ENCODE measurements at regions not wholly inside any gene's neighbourhood (a gene's known extent, or its start where the extent isn't known, plus 50 kb on each side); places are given as distances from the start of the nearest gene placed in this dataset.

DNA sequence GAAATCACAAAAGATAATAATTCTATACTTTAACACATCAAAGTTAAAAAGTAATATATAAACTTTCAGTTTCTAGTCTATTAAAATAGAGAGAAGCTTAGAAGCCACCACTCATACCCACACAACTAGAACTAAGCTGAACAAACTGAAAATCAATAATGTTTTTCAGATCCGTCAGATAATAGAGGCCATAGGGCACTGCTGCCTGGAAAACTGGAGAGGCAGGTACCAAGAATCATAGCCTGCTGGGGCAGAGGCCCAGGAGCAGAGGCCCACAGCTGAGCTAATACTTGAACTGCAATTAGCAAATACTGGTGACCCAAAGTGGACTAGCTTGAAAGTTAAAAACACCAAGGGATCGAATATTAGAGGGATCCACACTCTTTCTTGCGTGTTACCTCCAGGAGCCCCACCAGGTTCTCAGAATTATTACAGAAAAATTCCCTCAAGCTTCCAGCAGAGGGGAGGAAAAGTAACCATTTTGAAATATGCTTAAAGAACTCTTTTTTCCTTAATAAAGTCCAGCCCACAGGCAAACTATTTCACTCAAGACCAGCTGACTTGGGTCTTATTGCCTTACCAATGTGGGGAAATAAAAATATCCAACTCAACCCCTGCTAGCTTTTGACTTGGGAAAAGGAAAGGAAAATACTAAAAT is 774.1 kb upstream of the IGFBP3 start:
- no peak for DNase-seq (ENCODE audit: low read depth, low spot score)
- H3K4me3 ChIP-seq (ENCODE audit: low read depth, low read length), result no peak overlapping the region
- CTCF ChIA-PET, result interaction anchor here (0.8 to 2.3 kb wide), 10 partner anchors 9 to 772 kb away, joined by 3 to 9 read pairs (median 3); no protein-coding TSS in a partner anchor
- TF ChIP-seq, protein P1, sequence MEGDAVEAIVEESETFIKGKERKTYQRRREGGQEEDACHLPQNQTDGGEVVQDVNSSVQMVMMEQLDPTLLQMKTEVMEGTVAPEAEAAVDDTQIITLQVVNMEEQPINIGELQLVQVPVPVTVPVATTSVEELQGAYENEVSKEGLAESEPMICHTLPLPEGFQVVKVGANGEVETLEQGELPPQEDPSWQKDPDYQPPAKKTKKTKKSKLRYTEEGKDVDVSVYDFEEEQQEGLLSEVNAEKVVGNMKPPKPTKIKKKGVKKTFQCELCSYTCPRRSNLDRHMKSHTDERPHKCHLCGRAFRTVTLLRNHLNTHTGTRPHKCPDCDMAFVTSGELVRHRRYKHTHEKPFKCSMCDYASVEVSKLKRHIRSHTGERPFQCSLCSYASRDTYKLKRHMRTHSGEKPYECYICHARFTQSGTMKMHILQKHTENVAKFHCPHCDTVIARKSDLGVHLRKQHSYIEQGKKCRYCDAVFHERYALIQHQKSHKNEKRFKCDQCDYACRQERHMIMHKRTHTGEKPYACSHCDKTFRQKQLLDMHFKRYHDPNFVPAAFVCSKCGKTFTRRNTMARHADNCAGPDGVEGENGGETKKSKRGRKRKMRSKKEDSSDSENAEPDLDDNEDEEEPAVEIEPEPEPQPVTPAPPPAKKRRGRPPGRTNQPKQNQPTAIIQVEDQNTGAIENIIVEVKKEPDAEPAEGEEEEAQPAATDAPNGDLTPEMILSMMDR (IDR thresholded peaks at IDR 0.05; ENCODE audit: insufficient read depth, low read length, missing control alignments), result no peak
- POLR2A ChIA-PET, result no interaction called here

DNA sequence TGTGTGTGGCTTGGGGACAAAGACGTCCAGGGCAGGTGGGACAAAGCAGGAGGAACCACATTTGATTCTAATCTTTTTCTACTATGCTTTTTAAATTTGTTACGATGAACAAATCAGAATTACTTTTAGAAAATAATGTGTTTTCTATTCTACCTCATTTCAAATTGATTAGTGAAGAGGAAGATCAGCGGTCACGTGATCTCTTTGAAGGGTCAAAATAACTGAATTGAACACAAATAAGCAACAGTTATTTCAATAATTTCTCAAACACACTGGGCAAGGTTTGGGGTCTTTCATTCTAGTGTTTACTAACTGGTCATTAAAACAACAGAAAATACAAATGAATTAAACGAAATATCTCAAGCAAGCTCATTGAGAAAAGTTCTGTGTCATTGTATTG is 773.0 kb upstream of the IGFBP3 start:
- no peak overlapping the region for H3K4me3 ChIP-seq (ENCODE audit: low read depth, low read length)
- TF ChIP-seq, protein P1 (IDR thresholded peaks at IDR 0.05; ENCODE audit: insufficient read depth, low read length, missing control alignments), result no peak
- POLR2A ChIA-PET, result no interaction called here
- DNase-seq (ENCODE audit: low read depth, low spot score), result no peak
- CTCF ChIA-PET, result interaction anchor here (1.2 to 2.1 kb wide), 4 partner anchors 9 to 771 kb away, joined by 3 to 6 read pairs (median 3); no protein-coding TSS in a partner anchor

DNA sequence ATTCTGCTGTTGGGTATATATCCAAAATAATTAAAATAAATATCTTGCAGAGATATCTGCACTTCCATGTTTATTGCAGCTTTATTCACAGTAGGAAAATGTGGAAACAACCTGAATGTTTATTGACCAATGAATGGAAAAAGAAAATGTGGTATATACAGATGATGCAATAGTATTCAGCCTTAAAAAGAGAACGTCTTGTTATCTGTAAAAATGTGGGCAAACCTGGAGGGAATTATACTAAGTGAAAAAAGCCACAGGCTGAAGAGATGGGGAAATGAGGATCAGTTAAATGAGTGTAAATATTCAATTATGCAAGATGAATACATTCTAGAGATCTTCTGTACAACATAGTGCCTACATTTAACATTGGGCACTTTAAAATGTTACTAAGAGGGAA is 766.1 kb upstream of the IGFBP3 start:
- TF ChIP-seq, protein P1 (IDR thresholded peaks at IDR 0.05; ENCODE audit: insufficient read depth, low read length, missing control alignments), result no peak
- no peak overlapping the region for H3K4me3 ChIP-seq (ENCODE audit: low read depth, low read length)
- POLR2A ChIA-PET, result no interaction called here
- CTCF ChIA-PET, result no interaction called here
- DNase-seq (ENCODE audit: low read depth, low spot score), result no peak

DNA sequence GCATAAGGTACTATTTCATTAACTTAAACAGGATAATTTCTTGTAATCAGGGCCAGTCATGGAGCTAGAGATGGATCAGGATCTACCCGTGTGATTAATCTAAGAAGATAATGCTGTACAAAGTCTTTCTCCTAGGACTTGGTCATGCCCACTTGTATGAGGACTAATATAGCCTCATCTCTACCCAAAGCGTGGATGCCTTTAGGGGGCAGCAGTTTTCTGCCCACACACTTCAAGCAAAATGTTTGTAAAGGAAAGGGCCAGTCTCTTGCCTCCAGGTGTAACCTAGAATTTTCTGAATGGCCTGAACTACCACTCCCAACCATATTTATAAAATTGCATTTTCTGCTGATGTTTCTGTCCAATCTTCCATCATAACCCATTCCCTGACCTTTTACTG is 764.0 kb upstream of the IGFBP3 start:
- POLR2A ChIA-PET, result no interaction called here
- CTCF ChIA-PET, result interaction anchor here (0.9 kb wide), 1 partner anchor 11 kb away, joined by 4 read pairs; no protein-coding TSS in a partner anchor
- no peak overlapping the region for H3K4me3 ChIP-seq (ENCODE audit: low read depth, low read length)
- no peak for DNase-seq (ENCODE audit: low read depth, low spot score)
- TF ChIP-seq, protein P1 (IDR thresholded peaks at IDR 0.05; ENCODE audit: insufficient read depth, low read length, missing control alignments), result no peak

DNA sequence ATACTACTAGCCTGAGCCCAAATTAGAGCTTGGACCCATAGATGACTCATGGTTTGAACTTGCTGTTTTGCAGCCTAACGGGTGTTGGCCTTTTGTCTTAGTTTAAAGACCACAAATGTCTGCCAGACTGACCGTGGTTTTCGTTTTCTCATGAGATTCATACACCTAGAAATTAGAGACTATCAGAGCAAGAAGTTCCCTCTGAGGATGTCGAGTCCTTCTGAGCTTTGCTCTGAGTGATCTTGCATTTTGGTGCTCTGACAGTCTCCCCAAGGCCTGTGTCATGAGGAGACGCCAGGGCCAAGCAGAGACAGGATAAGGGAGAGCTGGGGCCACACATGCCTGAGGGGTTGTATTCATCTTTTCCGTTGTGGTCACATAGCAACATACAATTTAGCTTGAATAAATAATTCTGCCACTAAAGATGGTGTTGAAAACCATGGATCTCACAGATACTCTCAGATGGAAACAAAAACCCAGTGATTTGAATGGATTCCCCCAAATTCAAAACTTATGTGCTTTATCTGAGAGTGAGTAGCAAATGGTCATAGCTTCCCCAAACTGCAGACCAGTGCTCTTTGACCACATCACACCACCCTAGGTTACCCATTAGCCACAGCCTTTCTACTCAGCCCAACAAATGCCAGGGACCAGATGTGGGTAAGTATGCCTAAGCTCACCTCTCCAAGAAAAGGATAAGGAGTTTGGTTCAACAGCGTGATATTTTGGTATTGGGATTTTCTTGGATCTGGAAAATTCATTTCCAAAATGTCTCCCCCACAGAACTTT is 762.0 kb upstream of the IGFBP3 start:
- no peak for DNase-seq (ENCODE audit: low read depth, low spot score)
- ChIA-PET CTCF (interaction anchor here (1.3 to 1.8 kb wide), 2 partner anchors 10 to 24 kb away, joined by 3 to 6 read pairs; no protein-coding TSS in a partner anchor), POLR2A (no interaction called here)

More for the DNA sequence above, 762.0 kb upstream of the IGFBP3 start:
- H3K4me3 ChIP-seq (ENCODE audit: low read depth, low read length), result no peak overlapping the region
- TF ChIP-seq, protein P1 (IDR thresholded peaks at IDR 0.05; ENCODE audit: insufficient read depth, low read length, missing control alignments), result no peak

All from AG04449 (cell line).